Esophagus squamous epithelium (tissue), 4 donors: ENCODE measurements at regions not wholly inside any gene's neighbourhood (a gene's known extent, or its start where the extent isn't known, plus 50 kb on each side); places are given as distances from the start of the nearest gene placed in this dataset.

ENCODE experiments used
- POLR2A ChIP-seq, 4 donors: fragments of 450-650 bp; IDR thresholded peaks; one replicate each; pipeline ENCODE4 v1.6.1; 2017; ENCODE audit warnings: antibody characterized with exemption in 4 of 4, mild to moderate bottlenecking in 4 of 4, moderate library complexity in 3 of 4
- TF ChIP-seq, protein P1 (sequence below), 6 experiments: fragments of 450-650 bp in 4 of 6; fragments of 200-600 bp in 2 of 6; sonication (generic) in 2 of 6; IDR thresholded peaks; one replicate each; pipeline ENCODE4 v1.5.1; 2016 to 2019; ENCODE audit warnings: antibody characterized with exemption in 6 of 6, mild to moderate bottlenecking in 4 of 6, moderate library complexity in 4 of 6

- TF ChIP-seq, protein P1, sequence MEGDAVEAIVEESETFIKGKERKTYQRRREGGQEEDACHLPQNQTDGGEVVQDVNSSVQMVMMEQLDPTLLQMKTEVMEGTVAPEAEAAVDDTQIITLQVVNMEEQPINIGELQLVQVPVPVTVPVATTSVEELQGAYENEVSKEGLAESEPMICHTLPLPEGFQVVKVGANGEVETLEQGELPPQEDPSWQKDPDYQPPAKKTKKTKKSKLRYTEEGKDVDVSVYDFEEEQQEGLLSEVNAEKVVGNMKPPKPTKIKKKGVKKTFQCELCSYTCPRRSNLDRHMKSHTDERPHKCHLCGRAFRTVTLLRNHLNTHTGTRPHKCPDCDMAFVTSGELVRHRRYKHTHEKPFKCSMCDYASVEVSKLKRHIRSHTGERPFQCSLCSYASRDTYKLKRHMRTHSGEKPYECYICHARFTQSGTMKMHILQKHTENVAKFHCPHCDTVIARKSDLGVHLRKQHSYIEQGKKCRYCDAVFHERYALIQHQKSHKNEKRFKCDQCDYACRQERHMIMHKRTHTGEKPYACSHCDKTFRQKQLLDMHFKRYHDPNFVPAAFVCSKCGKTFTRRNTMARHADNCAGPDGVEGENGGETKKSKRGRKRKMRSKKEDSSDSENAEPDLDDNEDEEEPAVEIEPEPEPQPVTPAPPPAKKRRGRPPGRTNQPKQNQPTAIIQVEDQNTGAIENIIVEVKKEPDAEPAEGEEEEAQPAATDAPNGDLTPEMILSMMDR (IDR thresholded peaks at IDR 0.05) = no peak
- TF ChIP-seq POLR2A (IDR thresholded peaks at IDR 0.05) = no peak
These were observed 520.7 kb upstream of the HS3ST1 start for GRCh38 chr4:11949355-11949754.
